AG09309 (cell line): ENCODE measurements at regions not wholly inside any gene's neighbourhood (a gene's known extent, or its start where the extent isn't known, plus 50 kb on each side); places are given as distances from the start of the nearest gene placed in this dataset.

Experiments
- DNase-seq: peaks from one replicate; pipeline ENCODE4 v3.0.0-alpha.2; 2010; ENCODE audit warnings: low read depth
- H3K4me3 ChIP-seq: 2 replicates; pipeline ENCODE4 v1.5.1; 2011; ENCODE audit warnings: mild to moderate bottlenecking, low read depth, low read length, moderate library complexity; ENCODE audit not compliant: control insufficient read depth
- TF ChIP-seq, protein P1 (sequence below): IDR thresholded peaks from 2 replicates; pipeline ENCODE4 v1.5.1; 2011; ENCODE audit warnings: mild to moderate bottlenecking, low read depth, low read length, inconsistent platforms; ENCODE audit not compliant: insufficient read depth, control insufficient read depth; ENCODE audit errors: missing control alignments

- no peak for DNase-seq
- H3K4me3 ChIP-seq, result no peak overlapping the region
Measured at GRCh38 chr12:64931321-64931720, 106.9 kb downstream of the TBC1D30 start.

DNA sequence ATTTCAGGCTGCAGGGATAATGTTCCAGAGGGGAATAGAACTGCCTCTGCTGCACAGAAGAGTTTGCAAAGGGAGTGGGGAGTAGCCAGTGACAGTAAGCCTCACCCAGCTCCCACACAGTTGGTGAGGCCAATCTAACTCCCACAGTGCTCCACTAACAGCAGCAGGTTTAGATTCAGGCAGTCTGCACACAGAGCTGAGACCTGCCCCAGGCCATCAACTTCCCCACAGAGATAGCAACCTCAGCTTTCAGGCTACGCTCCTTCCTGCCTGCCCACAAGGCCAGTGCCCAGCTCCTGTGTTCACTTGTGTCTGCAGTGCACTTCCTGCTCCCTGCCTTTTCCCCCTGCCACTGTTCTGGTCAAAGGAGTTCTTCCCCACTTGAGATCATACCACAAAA is 107.5 kb downstream of the TBC1D30 start:
- DNase-seq, result no peak
- TF ChIP-seq, protein P1, sequence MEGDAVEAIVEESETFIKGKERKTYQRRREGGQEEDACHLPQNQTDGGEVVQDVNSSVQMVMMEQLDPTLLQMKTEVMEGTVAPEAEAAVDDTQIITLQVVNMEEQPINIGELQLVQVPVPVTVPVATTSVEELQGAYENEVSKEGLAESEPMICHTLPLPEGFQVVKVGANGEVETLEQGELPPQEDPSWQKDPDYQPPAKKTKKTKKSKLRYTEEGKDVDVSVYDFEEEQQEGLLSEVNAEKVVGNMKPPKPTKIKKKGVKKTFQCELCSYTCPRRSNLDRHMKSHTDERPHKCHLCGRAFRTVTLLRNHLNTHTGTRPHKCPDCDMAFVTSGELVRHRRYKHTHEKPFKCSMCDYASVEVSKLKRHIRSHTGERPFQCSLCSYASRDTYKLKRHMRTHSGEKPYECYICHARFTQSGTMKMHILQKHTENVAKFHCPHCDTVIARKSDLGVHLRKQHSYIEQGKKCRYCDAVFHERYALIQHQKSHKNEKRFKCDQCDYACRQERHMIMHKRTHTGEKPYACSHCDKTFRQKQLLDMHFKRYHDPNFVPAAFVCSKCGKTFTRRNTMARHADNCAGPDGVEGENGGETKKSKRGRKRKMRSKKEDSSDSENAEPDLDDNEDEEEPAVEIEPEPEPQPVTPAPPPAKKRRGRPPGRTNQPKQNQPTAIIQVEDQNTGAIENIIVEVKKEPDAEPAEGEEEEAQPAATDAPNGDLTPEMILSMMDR, result no peak
- no peak overlapping the region for H3K4me3 ChIP-seq

More at GRCh38 chr12:64931321-64931720, 106.9 kb downstream of the TBC1D30 start:
- TF ChIP-seq, protein P1, result no peak

- DNase-seq, result no peak
- no peak overlapping the region for H3K4me3 ChIP-seq
- TF ChIP-seq, protein P1, result no peak
Measured at GRCh38 chr12:64933791-64934190, 109.3 kb downstream of the TBC1D30 start.

DNA sequence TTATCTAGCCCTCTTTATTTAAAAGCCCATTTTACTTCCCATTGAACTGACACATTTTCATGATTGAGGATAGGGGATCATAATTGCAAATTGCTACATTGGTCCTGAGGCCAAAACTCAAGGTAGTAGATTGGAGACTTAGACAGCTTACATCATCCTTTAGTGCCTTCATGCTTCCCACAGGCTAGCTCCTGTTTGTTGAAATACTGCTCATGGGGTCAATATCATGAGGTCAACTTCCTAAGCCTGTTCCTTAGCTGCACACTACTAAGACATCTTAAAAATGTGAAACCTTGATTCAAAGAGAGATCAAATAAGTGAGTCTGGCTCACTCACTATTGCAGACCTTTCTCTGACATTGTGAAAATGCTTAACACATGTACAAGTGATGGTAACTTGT is 113.0 kb downstream of the TBC1D30 start:
- DNase-seq, result no peak
- TF ChIP-seq, protein P1, result no peak
- H3K4me3 ChIP-seq, result no peak overlapping the region

GRCh38 chr12:64938179-64938578 is 113.7 kb downstream of the TBC1D30 start:
- TF ChIP-seq, protein P1, result no peak
- no peak overlapping the region for H3K4me3 ChIP-seq
- no peak for DNase-seq

GRCh38 chr12:64943686-64944085 is 119.2 kb downstream of the TBC1D30 start:
- peak; percentile 49 for DNase-seq
- no peak overlapping the region for H3K4me3 ChIP-seq
- TF ChIP-seq, protein P1, result no peak

DNA sequence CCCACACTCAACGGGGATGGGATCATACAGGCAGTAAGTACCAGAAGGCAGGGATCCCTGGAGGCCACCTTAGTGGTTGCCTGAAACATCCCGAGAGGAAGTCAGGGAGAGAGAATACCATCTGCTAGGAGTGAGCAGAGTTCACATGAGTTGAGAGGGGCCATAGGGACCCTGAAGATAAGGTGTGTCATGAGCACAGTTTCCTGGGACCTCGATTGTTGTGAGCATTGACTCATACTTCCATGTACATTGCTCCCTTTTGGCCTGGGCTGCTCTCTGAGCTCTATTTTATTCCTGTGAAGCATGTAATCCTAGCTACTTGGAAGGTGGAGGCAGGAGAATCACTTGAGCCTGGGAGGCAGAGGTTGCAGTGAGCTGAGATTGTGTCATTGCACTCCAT is 120.5 kb downstream of the TBC1D30 start:
- H3K4me3 ChIP-seq, result no peak overlapping the region
- no peak for DNase-seq
- TF ChIP-seq, protein P1, result no peak
